ENCODE measurements at regions not wholly inside any gene's neighbourhood (a gene's known extent, or its start where the extent isn't known, plus 50 kb on each side); places are given as distances from the start of the nearest gene placed in this dataset.

- no peaks in the 10 kb centered on the region for H3K36me3 ChIP-seq (ENCODE audit: control insufficient read depth in 1 of 2, insufficient read depth in 2 of 2, low read length in 2 of 2)
- H3K4me3 ChIP-seq (ENCODE audit: low read depth in 1 of 2, low read length in 2 of 2), result no peak overlapping the region
- no peaks in the 10 kb centered on the region for H3K27me3 ChIP-seq (ENCODE audit: control insufficient read depth in 1 of 2, insufficient read depth in 2 of 2, low read length in 2 of 2)
- no peak overlapping the region for H3K9ac ChIP-seq (ENCODE audit: low read depth in 1 of 2, low read length in 2 of 2)
- peaks cover 10 to 15% of the 10 kb centered on the region in 2 donors for H3K4me1 ChIP-seq (ENCODE audit: control insufficient read depth in 1 of 2, insufficient read depth in 2 of 2, low read length in 2 of 2)
- H3K27ac ChIP-seq (ENCODE audit: low read depth, low read length), result no peak overlapping the region
- no peaks in the 10 kb centered on the region for H3K9me3 ChIP-seq (ENCODE audit: control insufficient read depth in 1 of 2, low read length in 2 of 2)
These were observed 126.0 kb upstream of the IPO9 start for GRCh38 chr1:201702936-201703335.

GRCh38 chr1:201703621-201704438, 125.1 kb upstream of the IPO9 start:
- H3K9me3 ChIP-seq (ENCODE audit: control insufficient read depth in 1 of 2, low read length in 2 of 2), result no peaks in the 10 kb centered on the region
- no peak overlapping the region for H3K9ac ChIP-seq (ENCODE audit: low read depth in 1 of 2, low read length in 2 of 2)
- H3K36me3 ChIP-seq (ENCODE audit: control insufficient read depth in 1 of 2, insufficient read depth in 2 of 2, low read length in 2 of 2), result no peaks in the 10 kb centered on the region
- H3K4me1 ChIP-seq (ENCODE audit: control insufficient read depth in 1 of 2, insufficient read depth in 2 of 2, low read length in 2 of 2), result peaks cover 10 to 17% of the 10 kb centered on the region in 2 donors
- H3K4me3 ChIP-seq (ENCODE audit: low read depth in 1 of 2, low read length in 2 of 2), result peak overlapping the region in 1 of 2 donors; percentile 5
- H3K27me3 ChIP-seq (ENCODE audit: control insufficient read depth in 1 of 2, insufficient read depth in 2 of 2, low read length in 2 of 2), result no peaks in the 10 kb centered on the region
- H3K27ac ChIP-seq (ENCODE audit: low read depth, low read length), result peak overlapping the region; percentile 13

- no peaks in the 10 kb centered on the region for H3K9me3 ChIP-seq (ENCODE audit: control insufficient read depth in 1 of 2, low read length in 2 of 2)
- no peak overlapping the region for H3K4me3 ChIP-seq (ENCODE audit: low read depth in 1 of 2, low read length in 2 of 2)
- H3K36me3 ChIP-seq (ENCODE audit: control insufficient read depth in 1 of 2, insufficient read depth in 2 of 2, low read length in 2 of 2), result no peaks in the 10 kb centered on the region
- H3K27me3 ChIP-seq (ENCODE audit: control insufficient read depth in 1 of 2, insufficient read depth in 2 of 2, low read length in 2 of 2), result no peaks in the 10 kb centered on the region
- peaks cover 10 to 17% of the 10 kb centered on the region in 2 donors for H3K4me1 ChIP-seq (ENCODE audit: control insufficient read depth in 1 of 2, insufficient read depth in 2 of 2, low read length in 2 of 2)
- no peak overlapping the region for H3K27ac ChIP-seq (ENCODE audit: low read depth, low read length)
- no peak overlapping the region for H3K9ac ChIP-seq (ENCODE audit: low read depth in 1 of 2, low read length in 2 of 2)
These were observed 124.5 kb upstream of the IPO9 start for GRCh38 chr1:201704439-201704792.

GRCh38 chr1:201705389-201705788, 123.6 kb upstream of the IPO9 start:
- peaks cover 16 to 21% of the 10 kb centered on the region in 2 donors for H3K4me1 ChIP-seq (ENCODE audit: control insufficient read depth in 1 of 2, insufficient read depth in 2 of 2, low read length in 2 of 2)
- H3K9me3 ChIP-seq (ENCODE audit: control insufficient read depth in 1 of 2, low read length in 2 of 2), result no peaks in the 10 kb centered on the region
- no peaks in the 10 kb centered on the region for H3K36me3 ChIP-seq (ENCODE audit: control insufficient read depth in 1 of 2, insufficient read depth in 2 of 2, low read length in 2 of 2)
- no peak overlapping the region for H3K4me3 ChIP-seq (ENCODE audit: low read depth in 1 of 2, low read length in 2 of 2)
- no peaks in the 10 kb centered on the region for H3K27me3 ChIP-seq (ENCODE audit: control insufficient read depth in 1 of 2, insufficient read depth in 2 of 2, low read length in 2 of 2)
- no peak overlapping the region for H3K9ac ChIP-seq (ENCODE audit: low read depth in 1 of 2, low read length in 2 of 2)
- H3K27ac ChIP-seq (ENCODE audit: low read depth, low read length), result no peak overlapping the region

- Histone ChIP-seq H3K9me3 (ENCODE audit: control insufficient read depth in 1 of 2, low read length in 2 of 2) (no peaks in the 10 kb centered on the region), H3K27ac (ENCODE audit: low read depth, low read length) (no peak overlapping the region), H3K4me1 (ENCODE audit: control insufficient read depth in 1 of 2, insufficient read depth in 2 of 2, low read length in 2 of 2) (peaks cover 16 to 21% of the 10 kb centered on the region in 2 donors), H3K4me3 (ENCODE audit: low read depth in 1 of 2, low read length in 2 of 2) (no peak overlapping the region), H3K9ac (ENCODE audit: low read depth in 1 of 2, low read length in 2 of 2) (no peak overlapping the region), H3K36me3 (ENCODE audit: control insufficient read depth in 1 of 2, insufficient read depth in 2 of 2, low read length in 2 of 2) (no peaks in the 10 kb centered on the region), H3K27me3 (ENCODE audit: control insufficient read depth in 1 of 2, insufficient read depth in 2 of 2, low read length in 2 of 2) (no peaks in the 10 kb centered on the region)
These were observed 122.8 kb upstream of the IPO9 start for GRCh38 chr1:201706109-201706508.

GRCh38 chr1:201707027-201707426, 121.9 kb upstream of the IPO9 start:
- Histone ChIP-seq H3K27ac (ENCODE audit: low read depth, low read length) (no peak overlapping the region), H3K9ac (ENCODE audit: low read depth in 1 of 2, low read length in 2 of 2) (no peak overlapping the region), H3K36me3 (ENCODE audit: control insufficient read depth in 1 of 2, insufficient read depth in 2 of 2, low read length in 2 of 2) (no peaks in the 10 kb centered on the region), H3K4me3 (ENCODE audit: low read depth in 1 of 2, low read length in 2 of 2) (no peak overlapping the region), H3K27me3 (ENCODE audit: control insufficient read depth in 1 of 2, insufficient read depth in 2 of 2, low read length in 2 of 2) (no peaks in the 10 kb centered on the region), H3K4me1 (ENCODE audit: control insufficient read depth in 1 of 2, insufficient read depth in 2 of 2, low read length in 2 of 2) (peaks cover 16 to 23% of the 10 kb centered on the region in 2 donors), H3K9me3 (ENCODE audit: control insufficient read depth in 1 of 2, low read length in 2 of 2) (no peaks in the 10 kb centered on the region)

- Histone ChIP-seq H3K9me3 (ENCODE audit: control insufficient read depth in 1 of 2, low read length in 2 of 2) (no peaks in the 10 kb centered on the region), H3K27ac (ENCODE audit: low read depth, low read length) (no peak overlapping the region), H3K27me3 (ENCODE audit: control insufficient read depth in 1 of 2, insufficient read depth in 2 of 2, low read length in 2 of 2) (no peaks in the 10 kb centered on the region), H3K4me1 (ENCODE audit: control insufficient read depth in 1 of 2, insufficient read depth in 2 of 2, low read length in 2 of 2) (peaks cover 19 to 29% of the 10 kb centered on the region in 2 donors), H3K36me3 (ENCODE audit: control insufficient read depth in 1 of 2, insufficient read depth in 2 of 2, low read length in 2 of 2) (no peaks in the 10 kb centered on the region), H3K4me3 (ENCODE audit: low read depth in 1 of 2, low read length in 2 of 2) (no peak overlapping the region), H3K9ac (ENCODE audit: low read depth in 1 of 2, low read length in 2 of 2) (no peak overlapping the region)
These were observed 121.3 kb upstream of the IPO9 start for GRCh38 chr1:201707656-201708055.

GRCh38 chr1:201708085-201708512, 120.9 kb upstream of the IPO9 start:
- Histone ChIP-seq H3K9me3 (ENCODE audit: control insufficient read depth in 1 of 2, low read length in 2 of 2) (no peaks in the 10 kb centered on the region), H3K4me3 (ENCODE audit: low read depth in 1 of 2, low read length in 2 of 2) (no peak overlapping the region), H3K9ac (ENCODE audit: low read depth in 1 of 2, low read length in 2 of 2) (no peak overlapping the region), H3K36me3 (ENCODE audit: control insufficient read depth in 1 of 2, insufficient read depth in 2 of 2, low read length in 2 of 2) (no peaks in the 10 kb centered on the region), H3K27ac (ENCODE audit: low read depth, low read length) (no peak overlapping the region), H3K4me1 (ENCODE audit: control insufficient read depth in 1 of 2, insufficient read depth in 2 of 2, low read length in 2 of 2) (peaks cover 23 to 31% of the 10 kb centered on the region in 2 donors), H3K27me3 (ENCODE audit: control insufficient read depth in 1 of 2, insufficient read depth in 2 of 2, low read length in 2 of 2) (no peaks in the 10 kb centered on the region)

- Histone ChIP-seq H3K4me3 (ENCODE audit: low read depth in 1 of 2, low read length in 2 of 2) (no peak overlapping the region), H3K9ac (ENCODE audit: low read depth in 1 of 2, low read length in 2 of 2) (no peak overlapping the region), H3K4me1 (ENCODE audit: control insufficient read depth in 1 of 2, insufficient read depth in 2 of 2, low read length in 2 of 2) (peaks cover 23 to 32% of the 10 kb centered on the region in 2 donors), H3K27ac (ENCODE audit: low read depth, low read length) (no peak overlapping the region), H3K36me3 (ENCODE audit: control insufficient read depth in 1 of 2, insufficient read depth in 2 of 2, low read length in 2 of 2) (no peaks in the 10 kb centered on the region), H3K27me3 (ENCODE audit: control insufficient read depth in 1 of 2, insufficient read depth in 2 of 2, low read length in 2 of 2) (no peaks in the 10 kb centered on the region), H3K9me3 (ENCODE audit: control insufficient read depth in 1 of 2, low read length in 2 of 2) (no peaks in the 10 kb centered on the region)
These were observed 120.3 kb upstream of the IPO9 start for GRCh38 chr1:201708691-201709090.

- no peak overlapping the region for H3K9ac ChIP-seq (ENCODE audit: low read depth in 1 of 2, low read length in 2 of 2)
- no peak overlapping the region for H3K4me3 ChIP-seq (ENCODE audit: low read depth in 1 of 2, low read length in 2 of 2)
- H3K36me3 ChIP-seq (ENCODE audit: control insufficient read depth in 1 of 2, insufficient read depth in 2 of 2, low read length in 2 of 2), result no peaks in the 10 kb centered on the region
- H3K9me3 ChIP-seq (ENCODE audit: control insufficient read depth in 1 of 2, low read length in 2 of 2), result no peaks in the 10 kb centered on the region
- no peaks in the 10 kb centered on the region for H3K27me3 ChIP-seq (ENCODE audit: control insufficient read depth in 1 of 2, insufficient read depth in 2 of 2, low read length in 2 of 2)
- H3K4me1 ChIP-seq (ENCODE audit: control insufficient read depth in 1 of 2, insufficient read depth in 2 of 2, low read length in 2 of 2), result peaks cover 29 to 37% of the 10 kb centered on the region in 2 donors
- no peak overlapping the region for H3K27ac ChIP-seq (ENCODE audit: low read depth, low read length)
These were observed 119.2 kb upstream of the IPO9 start for GRCh38 chr1:201709564-201710295.
